Ovary (tissue), 3 donors: ENCODE measurements at regions not wholly inside any gene's neighbourhood (a gene's known extent, or its start where the extent isn't known, plus 50 kb on each side); places are given as distances from the start of the nearest gene placed in this dataset.

Experiments used
- CTCF ChIP-seq, 3 donors: fragments of 450-650 bp in 2 of 3; fragments of 200-600 bp in 1 of 3; IDR thresholded peaks; one replicate each; pipeline versions ENCODE4 v1.5.1 to v1.8.0; 2016 to 2022; ENCODE audit warnings: antibody characterized with exemption in 3 of 3, mild to moderate bottlenecking in 1 of 3
- EP300 ChIP-seq: sonication (generic); formaldehyde crosslinking; IDR thresholded peaks from one replicate; pipeline ENCODE4 v1.6.1; 2017; ENCODE audit warnings: antibody characterized with exemption
- donor health status: DM: no; HTN: no; CAD: no.

- no peak for TF ChIP-seq CTCF (IDR thresholded peaks at IDR 0.05)
- TF ChIP-seq EP300, result no peak
Measured at GRCh38 chr16:48004141-48004695, 151.6 kb downstream of the ABCC12 start.
